Retinal pigment epithelial cell (primary cell): ENCODE measurements at regions not wholly inside any gene's neighbourhood (a gene's known extent, or its start where the extent isn't known, plus 50 kb on each side); places are given as distances from the start of the nearest gene placed in this dataset.

Source experiments
- DNase-seq: peaks from one replicate; pipeline ENCODE4 v3.0.0-alpha.2; 2010; ENCODE audit warnings: low read depth
- H3K4me3 ChIP-seq: 2 replicates; pipeline ENCODE4 v1.5.1; 2011; ENCODE audit warnings: mild to moderate bottlenecking, low read length, control low read depth, moderate library complexity
- TF ChIP-seq, protein P1 (sequence below): conservative IDR thresholded peaks from 2 replicates; pipeline ENCODE4 v1.5.1; 2011; ENCODE audit warnings: low read depth, low read length, control low read depth, inconsistent platforms

GRCh38 chr1:47622776-47623556 lies 185.1 kb downstream of the FOXD2 start:
- TF ChIP-seq, protein P1, sequence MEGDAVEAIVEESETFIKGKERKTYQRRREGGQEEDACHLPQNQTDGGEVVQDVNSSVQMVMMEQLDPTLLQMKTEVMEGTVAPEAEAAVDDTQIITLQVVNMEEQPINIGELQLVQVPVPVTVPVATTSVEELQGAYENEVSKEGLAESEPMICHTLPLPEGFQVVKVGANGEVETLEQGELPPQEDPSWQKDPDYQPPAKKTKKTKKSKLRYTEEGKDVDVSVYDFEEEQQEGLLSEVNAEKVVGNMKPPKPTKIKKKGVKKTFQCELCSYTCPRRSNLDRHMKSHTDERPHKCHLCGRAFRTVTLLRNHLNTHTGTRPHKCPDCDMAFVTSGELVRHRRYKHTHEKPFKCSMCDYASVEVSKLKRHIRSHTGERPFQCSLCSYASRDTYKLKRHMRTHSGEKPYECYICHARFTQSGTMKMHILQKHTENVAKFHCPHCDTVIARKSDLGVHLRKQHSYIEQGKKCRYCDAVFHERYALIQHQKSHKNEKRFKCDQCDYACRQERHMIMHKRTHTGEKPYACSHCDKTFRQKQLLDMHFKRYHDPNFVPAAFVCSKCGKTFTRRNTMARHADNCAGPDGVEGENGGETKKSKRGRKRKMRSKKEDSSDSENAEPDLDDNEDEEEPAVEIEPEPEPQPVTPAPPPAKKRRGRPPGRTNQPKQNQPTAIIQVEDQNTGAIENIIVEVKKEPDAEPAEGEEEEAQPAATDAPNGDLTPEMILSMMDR, result no peak
- no peak for DNase-seq
- H3K4me3 ChIP-seq, result no peak overlapping the region

- DNase-seq, result no peak
- TF ChIP-seq, protein P1, result no peak
- no peak overlapping the region for H3K4me3 ChIP-seq
Measured at GRCh38 chr1:47623557-47623940, 185.7 kb downstream of the FOXD2 start.

- TF ChIP-seq, protein P1, result no peak
- no peak for DNase-seq
- H3K4me3 ChIP-seq, result no peak overlapping the region
Measured at GRCh38 chr1:47624531-47624930, 186.7 kb downstream of the FOXD2 start.

DNA sequence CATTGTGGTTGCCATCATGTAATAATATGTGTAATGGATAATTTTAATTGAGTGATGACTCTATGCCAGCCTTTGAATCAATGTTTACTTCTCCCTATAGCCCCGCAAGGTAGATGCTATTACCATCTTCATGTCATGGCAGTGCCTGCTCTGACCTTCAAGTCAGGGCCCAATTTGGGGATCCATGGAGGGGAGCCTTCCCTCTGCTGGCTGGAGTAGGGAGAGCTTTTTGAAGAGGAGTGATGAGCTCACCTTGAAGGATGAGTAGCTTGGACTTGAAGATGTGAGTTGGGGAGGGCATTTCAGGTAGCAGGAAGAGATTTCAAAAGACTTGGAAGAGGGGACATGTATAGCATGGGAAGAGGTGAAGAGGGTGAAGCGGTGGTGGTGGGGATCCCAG lies 189.2 kb downstream of the FOXD2 start:
- TF ChIP-seq, protein P1, result no peak
- no peak for DNase-seq
- no peak overlapping the region for H3K4me3 ChIP-seq

DNA sequence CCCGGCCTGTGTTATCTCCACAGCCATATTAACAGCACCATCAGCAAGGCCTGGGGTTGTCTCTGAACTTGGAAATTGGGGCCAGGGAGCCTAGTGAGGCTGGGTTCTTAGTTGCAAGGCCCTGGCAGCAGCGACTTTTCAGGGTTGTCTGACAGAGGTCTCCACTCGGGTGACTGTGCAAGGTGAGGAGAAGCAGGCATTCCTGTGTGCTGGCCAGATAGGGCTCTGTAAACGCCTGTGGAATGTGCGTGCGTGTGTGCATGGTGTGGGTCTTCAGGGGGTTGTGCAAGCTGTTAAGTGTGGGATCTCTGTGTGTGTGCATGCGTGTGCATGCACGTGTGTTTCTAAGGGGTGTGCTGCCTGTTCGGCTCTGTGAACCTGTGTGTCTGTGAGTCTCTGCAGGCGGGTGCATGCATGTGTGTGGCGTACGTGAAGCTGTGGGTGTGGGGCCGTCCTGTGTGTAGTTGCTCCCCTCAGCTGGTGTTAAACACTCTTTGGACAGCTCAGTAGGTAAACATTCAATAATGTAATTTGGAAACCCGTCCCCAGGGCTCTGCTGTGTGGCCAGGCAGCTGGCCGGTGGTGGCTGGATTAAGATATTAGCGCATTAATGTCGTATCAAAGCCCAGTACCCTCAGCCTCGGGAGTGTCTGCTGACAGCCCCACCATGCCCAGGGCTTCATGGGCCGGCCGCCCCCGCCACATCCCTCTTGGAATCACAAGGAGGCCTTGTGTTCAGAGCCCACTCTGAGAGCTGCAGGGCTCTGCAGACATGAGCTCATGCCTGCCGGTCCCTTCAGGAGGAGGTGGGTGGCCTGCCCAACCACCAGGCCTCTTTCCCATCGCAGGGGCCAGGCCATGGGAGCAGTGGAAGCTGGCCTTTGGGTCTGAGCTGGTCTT lies 189.9 kb downstream of the FOXD2 start:
- TF ChIP-seq, protein P1, result no peak
- DNase-seq, result no peak
- H3K4me3 ChIP-seq, result no peak overlapping the region

DNA sequence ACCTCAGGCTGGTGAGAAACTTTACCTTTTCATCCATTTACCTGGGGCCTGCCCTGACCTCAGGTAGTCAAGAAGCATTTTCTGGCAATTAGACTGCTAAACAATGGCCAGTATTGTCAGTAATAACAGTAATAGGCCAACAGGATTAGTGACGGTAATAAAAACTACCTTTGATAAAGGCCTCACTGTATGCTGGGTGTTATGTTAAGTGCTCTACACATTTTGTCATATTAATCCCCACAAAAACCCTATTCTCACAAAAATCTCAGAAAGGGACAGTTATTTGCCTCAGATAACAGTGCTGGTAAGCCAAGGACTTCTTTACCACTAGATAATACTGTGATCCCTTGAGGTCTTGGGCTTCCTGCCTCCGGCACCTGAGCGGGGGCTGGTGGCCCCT lies 191.4 kb downstream of the FOXD2 start:
- no peak overlapping the region for H3K4me3 ChIP-seq
- TF ChIP-seq, protein P1, result no peak
- no peak for DNase-seq

DNA sequence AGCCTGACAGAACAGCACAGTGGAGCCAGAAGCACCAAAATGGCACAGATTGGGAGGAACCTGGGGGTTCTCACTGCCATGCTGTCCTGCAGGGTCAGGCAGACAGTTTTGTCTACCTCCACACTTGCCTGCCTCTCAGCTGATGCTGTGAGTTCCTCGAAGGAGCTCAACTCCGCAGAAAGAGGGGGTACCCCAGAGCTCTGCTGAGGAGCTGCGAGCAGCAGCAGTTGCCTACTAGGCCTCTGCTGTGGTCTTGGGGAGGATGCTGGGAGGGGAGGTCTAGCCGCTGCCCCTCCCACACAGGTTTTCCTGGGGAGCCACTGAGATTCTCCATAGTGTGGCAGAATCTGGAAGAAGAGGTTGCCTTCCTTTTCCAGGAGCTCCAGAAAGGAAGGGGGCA lies 192.5 kb downstream of the FOXD2 start:
- TF ChIP-seq, protein P1, result no peak
- H3K4me3 ChIP-seq, result no peak overlapping the region

More for the DNA sequence above, 192.5 kb downstream of the FOXD2 start:
- no peak for DNase-seq
